ENCODE measurements at regions not wholly inside any gene's neighbourhood (a gene's known extent, or its start where the extent isn't known, plus 50 kb on each side); places are given as distances from the start of the nearest gene placed in this dataset.

- DNase-seq (ENCODE audit: low read depth in 1 of 2, low spot score in 1 of 2), result no peak
- no peaks in the 10 kb centered on the region for H3K4me1 ChIP-seq
- ATAC-seq, result no peak
- H3K4me3 ChIP-seq, result no peak overlapping the region
- POLR2A ChIA-PET, result no interaction called here
- TF ChIP-seq EHF (CRISPR knock-in tag; IDR thresholded peaks at IDR 0.05) (no peak), RFX5 (IDR thresholded peaks at IDR 0.05) (no peak), ELK1 (IDR thresholded peaks at IDR 0.05; ENCODE audit: low read depth, low read length) (no peak), KDM5A (IDR thresholded peaks at IDR 0.05) (no peak), HEYL (CRISPR knock-in tag; IDR thresholded peaks at IDR 0.05) (no peak)
- H3K27ac ChIP-seq, result no peak overlapping the region
- no peak for FAIRE-seq
- no peak overlapping the region for H3K4me2 ChIP-seq
- CTCF ChIA-PET, result no interaction called here
- no peaks in the 10 kb centered on the region for H3K9me3 ChIP-seq
Measured at GRCh38 chr18:71831039-71831438, 713.1 kb downstream of the CBLN2 start.

GRCh38 chr18:71827301-71827700 lies 716.8 kb downstream of the CBLN2 start:
- FAIRE-seq (no peak), ATAC-seq (no peak), DNase-seq (ENCODE audit: low read depth in 1 of 2, low spot score in 1 of 2) (no peak)
- TF ChIP-seq NR3C1 (IDR thresholded peaks at IDR 0.05) (no peak), TP53 (CRISPR knock-in tag; IDR thresholded peaks at IDR 0.05) (no peak), CBX8 (IDR thresholded peaks at IDR 0.05) (no peak), KDM5A (IDR thresholded peaks at IDR 0.05) (no peak), HOXB5 (CRISPR knock-in tag; IDR thresholded peaks at IDR 0.05) (no peak), JUN (IDR thresholded peaks at IDR 0.05) (no peak), HES2 (IDR thresholded peaks at IDR 0.05) (no peak), CTCF (IDR thresholded peaks at IDR 0.05) (no peak), FOSB (CRISPR knock-in tag; IDR thresholded peaks at IDR 0.05) (no peak), RNF2 (IDR thresholded peaks at IDR 0.05; ENCODE audit: borderline replicate concordance, low read depth) (no peak), PHF8 (IDR thresholded peaks at IDR 0.05; ENCODE audit: borderline replicate concordance, low read depth) (no peak), RARB (CRISPR knock-in tag; IDR thresholded peaks at IDR 0.05) (no peak), ESRRA (IDR thresholded peaks at IDR 0.05; ENCODE audit: borderline replicate concordance, low read length) (no peak), ZNF302 (CRISPR knock-in tag; IDR thresholded peaks at IDR 0.05) (no peak)
- H3K27ac ChIP-seq, result no peak overlapping the region
- ChIA-PET POLR2A (no interaction called here), CTCF (no interaction called here)
- H3K4me2 ChIP-seq, result no peak overlapping the region
- H3K9me3 ChIP-seq, result no peaks in the 10 kb centered on the region
- H3K4me3 ChIP-seq, result no peak overlapping the region
- WGBS (ENCODE audit: missing lambda C conversion rate), result 21% methylated on average over 3 of the region's 3 CpGs
- H3K4me1 ChIP-seq, result no peaks in the 10 kb centered on the region

- 6% methylated on average over 2 of the region's 2 CpGs for WGBS (ENCODE audit: missing lambda C conversion rate)
- no peak for FAIRE-seq
- Histone ChIP-seq H3K27ac (no peak overlapping the region), H3K4me1 (no peaks in the 10 kb centered on the region), H3K9me3 (no peaks in the 10 kb centered on the region), H3K4me3 (no peak overlapping the region), H3K4me2 (no peak overlapping the region)
- no peak for TF ChIP-seq JUNB (IDR thresholded peaks at IDR 0.05)
- no peak for TF ChIP-seq RCOR1 (IDR thresholded peaks at IDR 0.05; ENCODE audit: low read depth, low read length)
- no peak for TF ChIP-seq KDM5A (IDR thresholded peaks at IDR 0.05)
- no peak for TF ChIP-seq SREBF2 (IDR thresholded peaks at IDR 0.05)
- TF ChIP-seq POLR2A (IDR thresholded peaks at IDR 0.05; ENCODE audit: low read length), result no peak
- no peak for TF ChIP-seq HOXB13 (CRISPR knock-in tag; IDR thresholded peaks at IDR 0.05; ENCODE audit: low read depth)
- no peak for TF ChIP-seq RAD21 (conservative IDR thresholded peaks at IDR 0.05 in 1 of 2, IDR thresholded peaks at IDR 0.05 in 1 of 2)
- no peak for TF ChIP-seq CTCF (IDR thresholded peaks at IDR 0.05)
- TF ChIP-seq HOXA7 (CRISPR knock-in tag; IDR thresholded peaks at IDR 0.05), result no peak
- TF ChIP-seq HDAC2 (IDR thresholded peaks at IDR 0.05), result no peak
- no peak for TF ChIP-seq HOXB5 (CRISPR knock-in tag; IDR thresholded peaks at IDR 0.05)
- TF ChIP-seq MAFK (IDR thresholded peaks at IDR 0.05; ENCODE audit: partially characterized antibody), result peak; percentile 76
- no peak for TF ChIP-seq HEYL (CRISPR knock-in tag; IDR thresholded peaks at IDR 0.05)
- no peak for TF ChIP-seq CBX2 (IDR thresholded peaks at IDR 0.05; ENCODE audit: borderline replicate concordance, low read depth)
- peak; percentile 71; the same call in 1 of the 2 replicates for TF ChIP-seq NFE2L2 (conservative IDR thresholded peaks at IDR 0.05; ENCODE audit: low read length)
- no peak for TF ChIP-seq HES2 (IDR thresholded peaks at IDR 0.05)
- TF ChIP-seq ATOH8 (CRISPR knock-in tag; IDR thresholded peaks at IDR 0.05; ENCODE audit: low read depth), result no peak
- CTCF ChIA-PET, result no interaction called here
- no peak for DNase-seq (ENCODE audit: low read depth in 1 of 2, low spot score in 1 of 2)
- ATAC-seq, result no peak
- POLR2A ChIA-PET, result no interaction called here
Measured at GRCh38 chr18:71815305-71815704, 728.8 kb downstream of the CBLN2 start.
